ENCODE measurements at regions not wholly inside any gene's neighbourhood (a gene's known extent, or its start where the extent isn't known, plus 50 kb on each side); places are given as distances from the start of the nearest gene placed in this dataset.

GRCh38 chr21:22235866-22236590 is 1237.8 kb downstream of the NCAM2 start:
- no peak overlapping the region for H3K9ac ChIP-seq (ENCODE audit: low read depth in 2 of 2, low read length in 2 of 2)
- DNase-seq, result no peak
- no peak overlapping the region for H3K27ac ChIP-seq
- no peaks in the 10 kb centered on the region for H3K9me3 ChIP-seq
- no peaks in the 10 kb centered on the region for H3K27me3 ChIP-seq
- no peaks in the 10 kb centered on the region for H3K36me3 ChIP-seq
- TF ChIP-seq CTCF (IDR thresholded peaks at IDR 0.05), result no peak
- H3K4me1 ChIP-seq, result no peaks in the 10 kb centered on the region
- intact Hi-C loops (cut with DNase I), result no loop called here
- H3K4me3 ChIP-seq, result no peak overlapping the region

DNA sequence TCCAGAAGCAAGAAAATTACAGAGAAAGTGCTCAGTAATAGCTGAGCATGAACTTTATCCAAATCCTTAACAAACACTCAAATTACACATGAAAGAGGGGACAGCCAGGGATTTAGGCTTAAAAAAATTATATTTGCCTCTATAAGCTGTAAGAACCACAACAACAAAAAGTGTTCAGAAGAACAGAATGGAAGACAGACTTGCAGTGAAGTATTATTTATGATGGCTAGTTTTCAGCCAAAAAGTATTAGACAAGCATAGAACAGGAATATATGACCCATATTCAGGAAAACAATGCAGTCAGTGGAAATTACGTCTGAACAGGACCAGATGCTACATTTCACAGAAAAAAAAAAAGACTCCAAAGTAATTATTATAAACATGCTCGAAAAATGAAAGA is 1246.3 kb downstream of the NCAM2 start:
- Histone ChIP-seq H3K9ac (ENCODE audit: low read depth in 2 of 2, low read length in 2 of 2) (no peak overlapping the region), H3K27me3 (no peaks in the 10 kb centered on the region), H3K27ac (no peak overlapping the region), H3K4me3 (no peak overlapping the region), H3K9me3 (no peaks in the 10 kb centered on the region), H3K36me3 (no peaks in the 10 kb centered on the region), H3K4me1 (no peaks in the 10 kb centered on the region)
- DNase-seq, result no peak
- intact Hi-C loops (cut with DNase I), result no loop called here
- no peak for TF ChIP-seq CTCF (IDR thresholded peaks at IDR 0.05)

DNA sequence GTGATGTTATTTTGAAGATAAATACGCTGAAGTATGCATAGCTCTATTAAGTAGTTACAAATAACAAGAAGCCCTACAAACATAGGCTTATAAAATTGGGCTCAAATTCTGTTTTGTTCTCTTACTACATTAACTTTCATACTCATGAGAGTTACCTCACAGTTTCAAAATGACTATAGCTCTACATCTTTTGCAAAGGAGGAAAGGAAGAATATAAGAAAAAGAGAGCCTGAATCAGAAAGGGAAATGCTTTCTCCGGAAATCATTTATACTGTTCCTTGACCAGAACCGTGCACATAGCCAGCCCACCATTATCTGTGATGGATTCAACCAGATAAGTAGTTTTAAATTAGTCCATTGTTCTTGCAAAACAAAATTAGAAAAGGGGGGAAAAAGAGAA is 1252.1 kb downstream of the NCAM2 start:
- H3K4me3 ChIP-seq, result no peak overlapping the region
- H3K9me3 ChIP-seq, result no peaks in the 10 kb centered on the region
- no peaks in the 10 kb centered on the region for H3K4me1 ChIP-seq
- H3K27ac ChIP-seq, result no peak overlapping the region
- intact Hi-C loops (cut with DNase I), result no loop called here
- H3K36me3 ChIP-seq, result no peaks in the 10 kb centered on the region
- DNase-seq, result no peak
- H3K27me3 ChIP-seq, result no peaks in the 10 kb centered on the region
- no peak for TF ChIP-seq CTCF (IDR thresholded peaks at IDR 0.05)
- H3K9ac ChIP-seq (ENCODE audit: low read depth in 2 of 2, low read length in 2 of 2), result no peak overlapping the region

DNA sequence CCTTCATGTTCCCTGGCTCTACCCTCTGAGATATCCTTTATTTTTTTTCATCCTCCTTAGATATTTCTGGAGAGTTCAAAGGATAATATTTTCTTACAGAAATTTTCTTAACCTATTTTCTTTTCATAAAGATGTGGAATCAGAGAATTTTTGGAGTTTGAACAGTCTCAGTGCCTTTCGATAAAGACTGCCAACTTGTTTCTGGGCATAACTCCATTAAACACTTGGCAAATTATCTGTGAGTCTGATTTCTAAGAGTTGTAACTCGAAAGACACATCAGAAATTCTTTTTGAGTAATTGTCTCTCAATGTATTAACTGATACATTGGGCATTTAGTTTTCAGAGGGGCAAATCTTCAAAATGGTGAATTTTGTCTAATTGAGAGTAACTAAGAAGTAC is 1255.6 kb downstream of the NCAM2 start:
- intact Hi-C loops (cut with DNase I), result no loop called here
- H3K9me3 ChIP-seq, result no peaks in the 10 kb centered on the region
- no peak for TF ChIP-seq CTCF (IDR thresholded peaks at IDR 0.05)
- H3K27ac ChIP-seq, result no peak overlapping the region
- no peak for DNase-seq
- no peaks in the 10 kb centered on the region for H3K4me1 ChIP-seq
- H3K27me3 ChIP-seq, result no peaks in the 10 kb centered on the region
- no peak overlapping the region for H3K4me3 ChIP-seq
- H3K9ac ChIP-seq (ENCODE audit: low read depth in 2 of 2, low read length in 2 of 2), result no peak overlapping the region
- H3K36me3 ChIP-seq, result no peaks in the 10 kb centered on the region

DNA sequence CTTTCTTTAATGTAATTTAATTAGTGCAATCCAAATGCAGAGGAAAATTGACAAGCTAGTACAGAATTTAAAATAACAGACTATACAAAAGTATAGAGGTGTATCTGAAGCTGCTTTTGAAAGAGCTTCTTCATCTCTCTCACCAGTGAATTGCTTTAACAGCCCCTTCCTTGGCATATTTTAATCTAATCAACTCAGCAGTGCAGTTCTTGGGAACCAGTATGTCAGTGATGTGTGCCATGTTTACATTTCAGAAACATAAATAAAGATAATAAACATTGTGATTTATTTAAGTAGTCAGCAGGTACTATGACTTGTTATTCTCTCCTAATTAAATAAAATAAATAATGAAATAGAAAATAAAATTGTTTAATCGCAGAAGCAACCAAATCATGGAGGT is 1260.6 kb downstream of the NCAM2 start:
- no peak overlapping the region for H3K27ac ChIP-seq
- no peak for DNase-seq
- H3K9ac ChIP-seq (ENCODE audit: low read depth in 2 of 2, low read length in 2 of 2), result no peak overlapping the region
- H3K4me3 ChIP-seq, result no peak overlapping the region
- no peaks in the 10 kb centered on the region for H3K9me3 ChIP-seq
- intact Hi-C loops (cut with DNase I), result no loop called here
- H3K27me3 ChIP-seq, result no peaks in the 10 kb centered on the region
- H3K36me3 ChIP-seq, result no peaks in the 10 kb centered on the region
- no peak for TF ChIP-seq CTCF (IDR thresholded peaks at IDR 0.05)
- H3K4me1 ChIP-seq, result no peaks in the 10 kb centered on the region
